Astrocyte (in vitro differentiated cells and primary cell): ENCODE measurements at regions not wholly inside any gene's neighbourhood (a gene's known extent, or its start where the extent isn't known, plus 50 kb on each side); places are given as distances from the start of the nearest gene placed in this dataset.

ENCODE experiments used
- DNase-seq: peaks from one replicate; pipeline ENCODE4 v3.0.0-alpha.2; 2010; ENCODE audit warnings: low read depth
- FAIRE-seq: peaks from 2 replicates; lab custom pipeline; 2011; peaks lifted over from hg19 to GRCh38; lab: Jason Lieb, UNC
- H2AFZ ChIP-seq: 2 replicates; pipeline ENCODE4 v1.6.0; 2012; ENCODE audit warnings: low read depth, low read length, inconsistent platforms
- H3K27ac ChIP-seq: 2 replicates; pipeline ENCODE4 v1.5.1; 2011; ENCODE audit warnings: low read depth, low read length, inconsistent platforms
- H3K27me3 ChIP-seq: 2 replicates; pipeline ENCODE4 v1.6.0; 2011; ENCODE audit warnings: low read length, inconsistent platforms; ENCODE audit not compliant: insufficient read depth
- H3K36me3 ChIP-seq: 2 replicates; pipeline ENCODE4 v1.5.1; 2011; ENCODE audit warnings: low read length, inconsistent platforms; ENCODE audit not compliant: insufficient read depth
- H3K4me1 ChIP-seq: 2 replicates; pipeline ENCODE4 v1.5.1; 2011; ENCODE audit warnings: low read length, inconsistent platforms; ENCODE audit not compliant: insufficient read depth
- H3K4me2 ChIP-seq: 2 replicates; pipeline ENCODE4 v1.6.0; 2012; ENCODE audit warnings: low read length, inconsistent platforms
- H3K4me3 ChIP-seq: 2 replicates; pipeline ENCODE4 v1.5.1; 2011; ENCODE audit warnings: low read depth, mild to moderate bottlenecking, low read length, inconsistent platforms; ENCODE audit not compliant: insufficient read depth
- H3K79me2 ChIP-seq: 2 replicates; pipeline ENCODE4 v1.6.0; 2012; ENCODE audit warnings: mild to moderate bottlenecking, low read length, inconsistent platforms; ENCODE audit not compliant: insufficient read depth
- H3K9ac ChIP-seq: 2 replicates; pipeline ENCODE4 v1.6.0; 2012; ENCODE audit warnings: mild to moderate bottlenecking, low read length, inconsistent platforms
- H3K9me3 ChIP-seq: 2 replicates; pipeline ENCODE4 v1.5.1; 2012; ENCODE audit warnings: low read depth, mild to moderate bottlenecking, low read length, inconsistent platforms; ENCODE audit not compliant: insufficient read depth
- H4K20me1 ChIP-seq: 2 replicates; pipeline ENCODE4 v1.6.0; 2012; ENCODE audit warnings: low read length, inconsistent platforms; ENCODE audit not compliant: insufficient read depth
- H3K27ac Mint-ChIP-seq: one replicate; pipeline ENCODE4 v1.8.0; 2021; ENCODE audit warnings: mild to moderate bottlenecking, mixed read lengths; ENCODE audit not compliant: unreplicated experiment
- H3K27me3 Mint-ChIP-seq: one replicate; pipeline ENCODE4 v1.8.0; 2021; ENCODE audit warnings: low read depth, mixed read lengths; ENCODE audit not compliant: unreplicated experiment
- H3K36me3 Mint-ChIP-seq: one replicate; pipeline ENCODE4 v1.8.0; 2021; ENCODE audit warnings: low read depth, mixed read lengths; ENCODE audit not compliant: unreplicated experiment
- H3K4me1 Mint-ChIP-seq: one replicate; pipeline ENCODE4 v1.8.0; 2021; ENCODE audit warnings: low read depth, mixed read lengths; ENCODE audit not compliant: unreplicated experiment
- H3K4me3 Mint-ChIP-seq: one replicate; pipeline ENCODE4 v1.8.0; 2021; ENCODE audit warnings: mild to moderate bottlenecking, moderate library complexity, mixed read lengths; ENCODE audit not compliant: unreplicated experiment
- H3K9me3 Mint-ChIP-seq: one replicate; pipeline ENCODE4 v1.8.0; 2021; ENCODE audit warnings: mild to moderate bottlenecking, mixed read lengths; ENCODE audit not compliant: unreplicated experiment
- EZH2 ChIP-seq: IDR thresholded peaks from 2 replicates; pipeline ENCODE4 v1.6.1; 2012; ENCODE audit warnings: mild to moderate bottlenecking, low read length, inconsistent platforms; ENCODE audit not compliant: insufficient read depth
- TF ChIP-seq, protein P1 (sequence below): IDR thresholded peaks from 2 replicates; pipeline ENCODE4 v1.5.1; 2011; ENCODE audit warnings: low read depth, mild to moderate bottlenecking, inconsistent platforms, low read length, moderate library complexity; ENCODE audit not compliant: insufficient read depth

DNA sequence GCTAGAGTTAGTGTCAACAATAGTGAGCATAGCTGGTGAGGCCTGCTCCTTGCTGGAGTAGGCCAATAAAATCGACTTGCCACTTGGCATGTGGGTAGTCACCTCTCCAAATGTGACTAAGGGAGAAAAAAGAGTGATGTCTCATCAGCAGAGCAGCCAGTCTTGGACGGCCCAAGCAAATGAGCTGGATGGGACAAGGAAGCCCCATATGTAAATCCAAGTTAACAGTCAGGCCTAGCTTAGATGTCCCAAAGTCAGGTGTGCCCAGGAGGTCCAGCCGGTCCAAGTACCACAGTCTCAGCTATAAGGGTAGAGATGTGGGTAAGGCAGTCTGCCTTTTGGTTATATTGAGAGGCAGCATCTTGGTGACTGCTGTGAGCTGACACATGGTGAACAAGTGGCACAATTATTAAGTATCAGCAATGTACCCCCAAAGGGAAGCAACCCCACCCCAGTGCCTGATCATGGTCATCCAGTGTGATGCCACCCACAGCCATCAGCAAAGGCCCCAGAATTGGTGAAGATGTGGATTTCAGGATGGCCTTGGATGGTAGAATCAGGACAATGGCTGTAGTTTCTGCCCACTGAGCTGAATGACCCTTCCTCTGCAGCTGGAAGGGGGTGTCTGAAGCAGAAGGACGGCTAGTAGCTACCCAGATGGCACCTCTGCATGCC lies 83.4 kb downstream of the TNFRSF13B start:
- TF ChIP-seq, protein P1, sequence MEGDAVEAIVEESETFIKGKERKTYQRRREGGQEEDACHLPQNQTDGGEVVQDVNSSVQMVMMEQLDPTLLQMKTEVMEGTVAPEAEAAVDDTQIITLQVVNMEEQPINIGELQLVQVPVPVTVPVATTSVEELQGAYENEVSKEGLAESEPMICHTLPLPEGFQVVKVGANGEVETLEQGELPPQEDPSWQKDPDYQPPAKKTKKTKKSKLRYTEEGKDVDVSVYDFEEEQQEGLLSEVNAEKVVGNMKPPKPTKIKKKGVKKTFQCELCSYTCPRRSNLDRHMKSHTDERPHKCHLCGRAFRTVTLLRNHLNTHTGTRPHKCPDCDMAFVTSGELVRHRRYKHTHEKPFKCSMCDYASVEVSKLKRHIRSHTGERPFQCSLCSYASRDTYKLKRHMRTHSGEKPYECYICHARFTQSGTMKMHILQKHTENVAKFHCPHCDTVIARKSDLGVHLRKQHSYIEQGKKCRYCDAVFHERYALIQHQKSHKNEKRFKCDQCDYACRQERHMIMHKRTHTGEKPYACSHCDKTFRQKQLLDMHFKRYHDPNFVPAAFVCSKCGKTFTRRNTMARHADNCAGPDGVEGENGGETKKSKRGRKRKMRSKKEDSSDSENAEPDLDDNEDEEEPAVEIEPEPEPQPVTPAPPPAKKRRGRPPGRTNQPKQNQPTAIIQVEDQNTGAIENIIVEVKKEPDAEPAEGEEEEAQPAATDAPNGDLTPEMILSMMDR = no peak
- no peak for TF ChIP-seq EZH2
- Histone ChIP-seq H3K9ac (no peak overlapping the region), H3K4me1 (no peaks in the 10 kb centered on the region), H3K27me3 (no peaks in the 10 kb centered on the region), H3K27ac (no peak overlapping the region), H3K36me3 (no peaks in the 10 kb centered on the region), H3K79me2 (no peaks in the 10 kb centered on the region), H3K4me2 (no peak overlapping the region), H3K9me3 (no peaks in the 10 kb centered on the region), H4K20me1 (no peaks in the 10 kb centered on the region), H2AFZ (no peak overlapping the region), H3K4me3 (no peak overlapping the region)
- Mint-ChIP-seq H3K9me3 (peaks cover 2% of the 10 kb centered on the region), H3K36me3 (no peaks in the 10 kb centered on the region), H3K4me1 (peaks cover 3% of the 10 kb centered on the region), H3K4me3 (no peak overlapping the region), H3K27ac (no peak overlapping the region), H3K27me3 (peaks cover 13% of the 10 kb centered on the region)
- DNase-seq = no peak
- no peak for FAIRE-seq

- no peak overlapping the region for H3K4me3 ChIP-seq
- FAIRE-seq (no peak), DNase-seq (no peak)
- no peaks in the 10 kb centered on the region for H3K27me3 ChIP-seq
- Mint-ChIP-seq H3K4me3 (no peak overlapping the region), H3K4me1 (peaks cover 3% of the 10 kb centered on the region), H3K27me3 (peaks cover 15% of the 10 kb centered on the region), H3K9me3 (peaks cover 2% of the 10 kb centered on the region), H3K27ac (no peak overlapping the region), H3K36me3 (no peaks in the 10 kb centered on the region)
- H2AFZ ChIP-seq = no peak overlapping the region
- H3K4me2 ChIP-seq = no peak overlapping the region
- no peak overlapping the region for H3K27ac ChIP-seq
- TF ChIP-seq, protein P1 = no peak
- TF ChIP-seq EZH2 = no peak
- no peaks in the 10 kb centered on the region for H3K79me2 ChIP-seq
- no peaks in the 10 kb centered on the region for H4K20me1 ChIP-seq
- H3K4me1 ChIP-seq = no peaks in the 10 kb centered on the region
- H3K36me3 ChIP-seq = no peaks in the 10 kb centered on the region
- no peak overlapping the region for H3K9ac ChIP-seq
- no peaks in the 10 kb centered on the region for H3K9me3 ChIP-seq
Observed at GRCh38 chr17:16887523-16888095, 84.3 kb downstream of the TNFRSF13B start.
